Sigmoid colon (tissue), 4 donors: ENCODE measurements at regions not wholly inside any gene's neighbourhood (a gene's known extent, or its start where the extent isn't known, plus 50 kb on each side); places are given as distances from the start of the nearest gene placed in this dataset.

Experiments used
- EP300 ChIP-seq, 4 donors: sonication (generic); formaldehyde crosslinking; IDR thresholded peaks; one replicate each; pipeline ENCODE4 v1.6.1; 2017; ENCODE audit warnings: antibody characterized with exemption in 4 of 4
- POLR2A ChIP-seq, 2 donors: fragments of 450-650 bp; IDR thresholded peaks; one replicate each; pipeline ENCODE4 v1.6.1; 2016; ENCODE audit warnings: antibody characterized with exemption in 2 of 2, mild to moderate bottlenecking in 2 of 2, moderate library complexity in 2 of 2
- POLR2AphosphoS5 ChIP-seq, 4 donors: sonication (generic); formaldehyde crosslinking; IDR thresholded peaks; one replicate each; pipeline ENCODE4 v1.6.1; 2017; ENCODE audit warnings: antibody characterized with exemption in 4 of 4
- TF ChIP-seq, protein P1 (sequence below), 4 experiments: fragments of 450-650 bp in 3 of 4; fragments of 200-600 bp in 1 of 4; IDR thresholded peaks; one replicate each; pipeline ENCODE4 v1.5.1; 2016 to 2019; ENCODE audit warnings: antibody characterized with exemption in 4 of 4, mild to moderate bottlenecking in 3 of 4, moderate library complexity in 2 of 4

DNA sequence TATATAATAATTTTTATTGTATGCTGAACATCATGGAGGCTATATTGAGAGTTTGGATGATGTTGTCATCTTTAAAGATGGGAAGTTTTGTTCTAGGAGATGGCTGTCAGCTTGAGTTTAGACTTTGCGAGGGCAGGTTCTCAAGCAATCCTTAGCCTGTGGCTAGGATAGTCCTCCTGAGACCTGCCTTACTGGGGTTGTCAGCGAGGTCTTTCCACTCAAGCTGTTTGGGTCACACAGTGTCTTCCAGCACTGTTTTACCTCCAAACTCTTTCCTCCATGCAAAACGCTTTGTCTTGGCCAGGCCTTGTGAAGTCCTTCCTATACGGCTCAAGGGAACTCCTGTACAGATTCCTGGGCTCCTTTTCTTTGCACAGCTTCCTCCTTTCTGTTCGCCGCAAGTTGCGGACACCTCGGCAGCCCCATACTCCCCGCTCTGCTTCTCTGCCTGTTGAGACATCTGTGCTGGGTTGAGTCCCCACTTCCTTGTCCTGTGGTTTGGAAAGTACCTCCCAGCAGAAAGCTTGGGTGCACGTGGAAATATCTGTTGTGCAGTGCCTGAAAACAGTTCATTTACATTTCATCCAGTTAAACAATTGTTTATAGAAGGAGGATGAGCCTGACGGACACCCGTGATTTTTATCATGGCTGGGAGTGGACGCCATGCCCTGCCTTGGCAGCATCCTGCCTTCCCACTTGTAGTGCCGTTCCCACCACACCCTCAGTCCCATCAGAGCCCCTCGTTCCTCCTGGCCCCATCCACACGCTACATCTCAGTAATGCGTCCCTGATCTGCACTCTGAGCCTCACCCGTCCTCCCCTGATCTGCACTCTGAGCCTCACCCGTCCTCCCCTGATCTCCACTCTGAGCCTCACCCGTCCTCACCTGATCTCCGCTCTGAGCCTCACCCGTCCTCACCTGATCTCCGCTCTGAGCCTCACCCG lies 55.0 kb upstream of the CBFA2T3 start:
- TF ChIP-seq, protein P1, sequence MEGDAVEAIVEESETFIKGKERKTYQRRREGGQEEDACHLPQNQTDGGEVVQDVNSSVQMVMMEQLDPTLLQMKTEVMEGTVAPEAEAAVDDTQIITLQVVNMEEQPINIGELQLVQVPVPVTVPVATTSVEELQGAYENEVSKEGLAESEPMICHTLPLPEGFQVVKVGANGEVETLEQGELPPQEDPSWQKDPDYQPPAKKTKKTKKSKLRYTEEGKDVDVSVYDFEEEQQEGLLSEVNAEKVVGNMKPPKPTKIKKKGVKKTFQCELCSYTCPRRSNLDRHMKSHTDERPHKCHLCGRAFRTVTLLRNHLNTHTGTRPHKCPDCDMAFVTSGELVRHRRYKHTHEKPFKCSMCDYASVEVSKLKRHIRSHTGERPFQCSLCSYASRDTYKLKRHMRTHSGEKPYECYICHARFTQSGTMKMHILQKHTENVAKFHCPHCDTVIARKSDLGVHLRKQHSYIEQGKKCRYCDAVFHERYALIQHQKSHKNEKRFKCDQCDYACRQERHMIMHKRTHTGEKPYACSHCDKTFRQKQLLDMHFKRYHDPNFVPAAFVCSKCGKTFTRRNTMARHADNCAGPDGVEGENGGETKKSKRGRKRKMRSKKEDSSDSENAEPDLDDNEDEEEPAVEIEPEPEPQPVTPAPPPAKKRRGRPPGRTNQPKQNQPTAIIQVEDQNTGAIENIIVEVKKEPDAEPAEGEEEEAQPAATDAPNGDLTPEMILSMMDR (IDR thresholded peaks at IDR 0.05): no peak
- TF ChIP-seq POLR2A (IDR thresholded peaks at IDR 0.05) (no peak), POLR2AphosphoS5 (IDR thresholded peaks at IDR 0.05) (no peak), EP300 (IDR thresholded peaks at IDR 0.05) (no peak)
